ENCODE measurements at regions not wholly inside any gene's neighbourhood (a gene's known extent, or its start where the extent isn't known, plus 50 kb on each side); places are given as distances from the start of the nearest gene placed in this dataset.

DNA sequence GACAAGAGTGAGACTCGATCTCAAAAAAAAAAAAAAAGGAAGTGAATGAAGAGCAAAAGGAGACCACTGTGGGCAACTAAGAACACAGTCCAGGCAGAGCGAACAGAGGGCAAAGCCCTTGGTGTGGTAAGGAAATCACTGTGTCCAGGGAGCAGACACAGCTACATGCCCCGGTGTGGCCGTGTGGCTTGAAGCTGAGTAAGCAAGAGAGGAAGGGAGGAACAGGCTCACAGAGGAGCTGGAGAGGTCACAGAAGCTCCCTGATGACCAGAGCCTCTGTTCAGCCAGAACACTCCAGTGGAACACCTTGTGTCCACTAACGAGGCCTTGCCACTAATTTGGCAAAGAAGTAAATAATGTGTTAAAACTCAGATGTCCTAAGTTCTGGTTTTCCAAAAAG lies 60.6 kb upstream of the GATA2 start:
- DNase-seq = no peak
- Histone ChIP-seq H3K27me3 (peaks cover 5 to 55% (median 26%) of the 10 kb centered on the region in 7 donors), H3K36me3 (no peaks in the 10 kb centered on the region), H3K9me3 (peaks cover 0 to 4% (median 0%) of the 10 kb centered on the region in 11 donors), H3K27ac (peak overlapping the region in 2 of 10 donors; percentile 20 to 71), H3K4me3 (no peak overlapping the region), H3K4me1 (peaks cover 12 to 52% (median 43%) of the 10 kb centered on the region in 9 donors)
- intact Hi-C loops (cut with DNase I) = no loop called here
- WGBS, 2 donors = 82 to 87% methylated on average over 5 of the region's 5 CpGs
- ATAC-seq = no peak
- TF ChIP-seq, protein P1, sequence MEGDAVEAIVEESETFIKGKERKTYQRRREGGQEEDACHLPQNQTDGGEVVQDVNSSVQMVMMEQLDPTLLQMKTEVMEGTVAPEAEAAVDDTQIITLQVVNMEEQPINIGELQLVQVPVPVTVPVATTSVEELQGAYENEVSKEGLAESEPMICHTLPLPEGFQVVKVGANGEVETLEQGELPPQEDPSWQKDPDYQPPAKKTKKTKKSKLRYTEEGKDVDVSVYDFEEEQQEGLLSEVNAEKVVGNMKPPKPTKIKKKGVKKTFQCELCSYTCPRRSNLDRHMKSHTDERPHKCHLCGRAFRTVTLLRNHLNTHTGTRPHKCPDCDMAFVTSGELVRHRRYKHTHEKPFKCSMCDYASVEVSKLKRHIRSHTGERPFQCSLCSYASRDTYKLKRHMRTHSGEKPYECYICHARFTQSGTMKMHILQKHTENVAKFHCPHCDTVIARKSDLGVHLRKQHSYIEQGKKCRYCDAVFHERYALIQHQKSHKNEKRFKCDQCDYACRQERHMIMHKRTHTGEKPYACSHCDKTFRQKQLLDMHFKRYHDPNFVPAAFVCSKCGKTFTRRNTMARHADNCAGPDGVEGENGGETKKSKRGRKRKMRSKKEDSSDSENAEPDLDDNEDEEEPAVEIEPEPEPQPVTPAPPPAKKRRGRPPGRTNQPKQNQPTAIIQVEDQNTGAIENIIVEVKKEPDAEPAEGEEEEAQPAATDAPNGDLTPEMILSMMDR (IDR thresholded peaks at IDR 0.05) = no peak

DNA sequence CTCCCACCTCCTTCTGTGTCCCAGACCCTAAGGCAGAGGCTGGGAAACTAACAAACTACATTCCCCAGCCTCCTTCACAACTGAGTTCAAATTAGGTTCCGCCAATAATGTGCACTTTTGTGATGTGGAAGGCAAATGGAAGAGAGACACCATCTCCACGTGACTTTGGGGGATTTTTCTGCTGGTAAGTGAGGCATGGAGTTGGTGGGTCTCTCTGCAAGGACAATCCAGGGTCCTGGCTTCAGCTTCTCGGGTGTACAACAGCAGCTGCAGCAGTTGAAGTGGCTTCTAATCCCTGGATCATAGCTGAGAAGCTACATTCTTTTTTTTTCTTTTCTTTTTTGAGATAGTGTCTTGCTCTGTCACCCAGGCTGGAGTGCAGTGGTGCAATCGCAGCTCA lies 58.9 kb upstream of the GATA2 start:
- Histone ChIP-seq H3K4me3 (no peak overlapping the region), H3K36me3 (no peaks in the 10 kb centered on the region), H3K27ac (peak overlapping the region in 1 of 10 donors; percentile 88), H3K27me3 (peaks cover 5 to 46% (median 22%) of the 10 kb centered on the region in 7 donors), H3K9me3 (no peaks in the 10 kb centered on the region), H3K4me1 (peaks cover 12 to 67% (median 54%) of the 10 kb centered on the region in 9 donors)
- DNase-seq (no peak), ATAC-seq (no peak)
- intact Hi-C loops (cut with DNase I) = no loop called here
- WGBS, 2 donors = 63 to 69% methylated on average over 4 of the region's 4 CpGs
- TF ChIP-seq, protein P1 (IDR thresholded peaks at IDR 0.05) = no peak

GRCh38 chr3:128551451-128551850 lies 58.5 kb upstream of the GATA2 start:
- TF ChIP-seq, protein P1 (IDR thresholded peaks at IDR 0.05) = no peak
- WGBS, 2 donors = 54 to 59% methylated on average over 9 of the region's 9 CpGs
- no peak overlapping the region for H3K4me3 ChIP-seq
- DNase-seq (no peak), ATAC-seq (no peak)
- H3K27ac ChIP-seq = peak overlapping the region in 1 of 10 donors; percentile 88
- no peaks in the 10 kb centered on the region for H3K9me3 ChIP-seq
- H3K4me1 ChIP-seq = peaks cover 12 to 65% (median 50%) of the 10 kb centered on the region in 9 donors
- no peaks in the 10 kb centered on the region for H3K36me3 ChIP-seq
- peaks cover 5 to 42% (median 21%) of the 10 kb centered on the region in 7 donors for H3K27me3 ChIP-seq
- intact Hi-C loops (cut with DNase I) = no loop called here

DNA sequence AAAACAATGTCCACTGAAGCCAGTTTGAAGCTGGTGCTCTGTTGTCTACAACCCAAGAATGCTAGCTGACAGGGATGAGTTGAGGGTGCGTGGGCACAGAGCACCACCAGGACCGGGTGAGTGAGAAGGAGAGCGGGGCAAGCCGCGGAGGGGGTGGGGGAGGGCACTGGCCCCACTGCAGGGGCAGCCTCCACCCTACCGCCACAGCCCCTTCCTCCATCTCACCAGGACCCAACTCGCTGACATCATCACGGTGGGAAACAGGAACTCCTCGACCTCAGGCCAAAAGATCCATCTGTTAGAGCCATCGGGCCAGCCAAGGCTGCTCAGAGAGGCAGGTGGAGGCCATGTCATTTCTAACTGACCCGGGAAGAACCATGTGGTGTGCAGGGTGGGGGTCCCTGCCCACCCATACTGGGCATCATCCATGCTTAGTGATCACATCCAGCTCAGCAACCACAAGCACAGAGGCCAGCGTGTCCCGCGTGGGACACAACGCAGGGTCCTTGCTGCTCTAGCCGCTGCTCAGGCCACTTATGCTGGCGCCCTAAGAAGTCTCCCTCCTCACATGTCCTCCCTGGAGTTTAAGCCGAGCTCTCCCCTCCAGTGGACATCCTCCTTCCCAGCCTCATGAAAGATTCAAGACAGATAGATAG lies 57.6 kb upstream of the GATA2 start:
- ATAC-seq (peak in 6 of 8 donors; percentile 12 to 60 (median 34)), DNase-seq (no peak)
- Histone ChIP-seq H3K4me1 (peaks cover 6 to 56% (median 42%) of the 10 kb centered on the region in 9 donors), H3K4me3 (no peak overlapping the region), H3K27me3 (peaks cover 5 to 33% (median 12%) of the 10 kb centered on the region in 7 donors), H3K27ac (peak overlapping the region in 9 of 10 donors; percentile 51 to 88 (median 76)), H3K36me3 (no peaks in the 10 kb centered on the region), H3K9me3 (no peaks in the 10 kb centered on the region)
- intact Hi-C loops (cut with DNase I) = no loop called here
- TF ChIP-seq, protein P1 (IDR thresholded peaks at IDR 0.05) = no peak
- 74 to 76% methylated on average over 18 of the region's 18 CpGs for WGBS, 2 donors

Measured in heart right ventricle (tissue), 16 donors.